ENCODE measurements at regions not wholly inside any gene's neighbourhood (a gene's known extent, or its start where the extent isn't known, plus 50 kb on each side); places are given as distances from the start of the nearest gene placed in this dataset.

GRCh38 chr20:48052475-48052835 lies 267.2 kb upstream of the SULF2 start:
- TF ChIP-seq POLR2A (IDR thresholded peaks at IDR 0.05; ENCODE audit: low read depth, low read length) (no peak), POLR2AphosphoS5 (IDR thresholded peaks at IDR 0.05; ENCODE audit: low read depth, low read length) (no peak), TAF1 (IDR thresholded peaks at IDR 0.05; ENCODE audit: low read depth, low read length) (no peak), POU2F2 (IDR thresholded peaks at IDR 0.05; ENCODE audit: low read depth, low read length) (no peak), SPI1 (IDR thresholded peaks at IDR 0.05; ENCODE audit: low read depth, low read length) (no peak), PAX5 (IDR thresholded peaks at IDR 0.05; ENCODE audit: insufficient read depth, low read length, severe bottlenecking) (no peak)
